IgD-negative memory B cell (primary cell): ENCODE measurements at regions not wholly inside any gene's neighbourhood (a gene's known extent, or its start where the extent isn't known, plus 50 kb on each side); places are given as distances from the start of the nearest gene placed in this dataset.

Experiments
- H3K27ac Mint-ChIP-seq, 3 donors: one replicate each; pipeline ENCODE4 v1.8.0; 2020 to 2022; ENCODE audit warnings: mild to moderate bottlenecking in 3 of 3, mixed read lengths in 3 of 3, moderate library complexity in 1 of 3
- H3K27me3 Mint-ChIP-seq: one replicate; pipeline ENCODE4 v1.8.0; 2021; ENCODE audit warnings: mixed read lengths
- H3K36me3 Mint-ChIP-seq: one replicate; pipeline ENCODE4 v1.8.0; 2020; ENCODE audit warnings: mild to moderate bottlenecking, mixed read lengths
- H3K4me1 Mint-ChIP-seq, 3 donors: one replicate each; pipeline ENCODE4 v1.8.0; 2020 to 2022; ENCODE audit warnings: mixed read lengths in 3 of 3, mild to moderate bottlenecking in 1 of 3
- H3K4me3 Mint-ChIP-seq, 4 donors: one replicate each; pipeline ENCODE4 v1.8.0; 2020 to 2022; ENCODE audit warnings: mild to moderate bottlenecking in 4 of 4, mixed read lengths in 4 of 4, moderate library complexity in 3 of 4
- H3K9me3 Mint-ChIP-seq, 3 donors: one replicate each; pipeline ENCODE4 v1.8.0; 2020 to 2021; ENCODE audit warnings: mixed read lengths in 3 of 3, mild to moderate bottlenecking in 1 of 3

DNA sequence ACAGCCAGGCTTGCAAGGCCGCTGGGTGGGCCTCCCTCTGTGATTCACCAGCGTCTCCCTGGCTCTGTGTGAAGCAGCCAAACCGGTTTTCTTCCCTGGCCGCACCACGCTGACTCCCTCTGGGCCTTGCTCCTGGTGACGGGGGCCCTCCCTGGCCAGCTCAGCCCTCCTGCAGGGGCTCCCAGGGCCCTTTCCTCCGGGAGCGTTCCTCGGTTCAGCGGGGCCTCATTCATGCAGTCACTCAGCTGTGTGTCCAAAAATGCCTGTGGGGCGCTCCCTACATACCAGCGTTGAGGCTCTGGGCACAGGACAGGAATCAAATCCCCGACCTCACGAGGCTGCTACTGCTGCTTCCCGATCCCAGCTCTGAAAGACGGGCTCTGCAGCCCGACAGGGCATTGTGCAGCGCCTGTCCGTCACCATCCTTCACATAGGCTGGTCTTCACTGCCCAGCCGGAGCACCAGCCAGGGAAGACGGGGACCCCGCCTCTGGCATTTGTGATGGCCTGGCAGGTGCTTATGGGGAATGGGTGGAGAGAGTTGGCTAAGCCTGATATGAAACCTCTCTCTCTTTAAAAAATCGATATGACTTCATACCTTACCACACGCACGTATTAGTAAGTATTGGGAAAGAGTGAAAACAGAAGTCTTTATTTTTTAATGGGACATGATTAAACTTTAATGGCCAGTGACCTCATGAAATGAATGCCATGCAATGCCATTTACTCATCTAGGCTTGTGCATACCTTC is 110.0 kb upstream of the SHH start:
- H3K27me3 Mint-ChIP-seq = peaks cover 3% of the 10 kb centered on the region
- no peak overlapping the region for H3K4me3 Mint-ChIP-seq
- peaks cover 1% of the 10 kb centered on the region for H3K36me3 Mint-ChIP-seq
- H3K27ac Mint-ChIP-seq = no peak overlapping the region
- H3K4me1 Mint-ChIP-seq = peaks cover 0 to 3% (median 0%) of the 10 kb centered on the region in 3 donors
- peaks cover 5% of the 10 kb centered on the region in 3 donors for H3K9me3 Mint-ChIP-seq

DNA sequence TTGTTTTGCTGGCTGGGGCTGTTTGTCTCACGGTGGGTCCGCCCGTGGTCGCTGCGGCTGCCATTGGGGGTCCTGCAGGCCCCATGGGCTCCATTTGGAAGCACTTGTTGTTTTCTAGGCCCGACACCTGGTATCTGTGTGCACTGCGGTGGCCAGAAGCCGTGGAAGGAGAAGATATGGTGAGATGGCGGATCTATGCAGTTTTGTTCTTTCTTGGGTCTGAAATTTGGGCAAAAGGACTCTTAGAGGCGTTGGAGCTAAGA is 109.5 kb upstream of the SHH start:
- no peak overlapping the region for H3K4me3 Mint-ChIP-seq
- H3K27me3 Mint-ChIP-seq = no peaks in the 10 kb centered on the region
- H3K27ac Mint-ChIP-seq = no peak overlapping the region
- H3K36me3 Mint-ChIP-seq = peaks cover 3% of the 10 kb centered on the region
- H3K9me3 Mint-ChIP-seq = peaks cover 4 to 5% (median 5%) of the 10 kb centered on the region in 3 donors
- peaks cover 0 to 3% (median 0%) of the 10 kb centered on the region in 3 donors for H3K4me1 Mint-ChIP-seq

DNA sequence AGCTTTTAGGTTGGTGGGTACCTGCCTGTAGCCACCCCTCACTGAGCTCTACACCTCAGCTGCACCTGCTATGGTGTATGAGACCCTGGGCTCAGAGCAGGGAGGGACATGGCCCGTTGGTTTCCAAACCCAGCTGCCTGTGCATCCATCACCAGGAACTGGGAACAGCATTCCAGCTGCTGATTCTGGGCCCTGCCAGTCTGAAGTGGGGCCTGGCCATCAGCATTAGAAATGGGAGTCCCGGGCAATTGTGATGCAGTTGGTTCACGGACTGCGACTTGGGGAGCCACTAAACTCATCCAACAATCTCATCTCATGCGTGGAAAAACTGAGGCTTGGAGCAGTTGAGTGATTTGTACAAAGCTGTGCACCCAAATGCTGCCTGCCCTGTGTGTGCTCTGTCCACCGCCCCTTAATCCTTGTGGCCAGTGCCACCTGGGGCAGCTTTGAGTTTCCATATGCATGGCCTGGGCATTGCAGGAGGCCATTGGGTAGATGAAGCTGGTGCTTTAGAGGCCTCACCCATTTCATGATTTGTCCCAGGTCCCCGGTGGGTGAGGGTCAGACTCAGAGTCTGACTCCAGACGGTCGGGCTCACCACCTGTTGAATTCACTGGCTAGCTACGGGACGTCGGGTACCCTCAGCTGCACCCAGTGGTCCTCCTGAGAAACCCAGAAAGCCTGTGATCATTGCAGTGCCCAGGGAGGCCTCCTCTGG is 109.0 kb upstream of the SHH start:
- peaks cover 3% of the 10 kb centered on the region for H3K36me3 Mint-ChIP-seq
- peaks cover 0 to 3% (median 0%) of the 10 kb centered on the region in 3 donors for H3K4me1 Mint-ChIP-seq
- no peak overlapping the region for H3K27ac Mint-ChIP-seq
- peaks cover 4 to 5% (median 5%) of the 10 kb centered on the region in 3 donors for H3K9me3 Mint-ChIP-seq
- H3K27me3 Mint-ChIP-seq = no peaks in the 10 kb centered on the region
- no peak overlapping the region for H3K4me3 Mint-ChIP-seq

DNA sequence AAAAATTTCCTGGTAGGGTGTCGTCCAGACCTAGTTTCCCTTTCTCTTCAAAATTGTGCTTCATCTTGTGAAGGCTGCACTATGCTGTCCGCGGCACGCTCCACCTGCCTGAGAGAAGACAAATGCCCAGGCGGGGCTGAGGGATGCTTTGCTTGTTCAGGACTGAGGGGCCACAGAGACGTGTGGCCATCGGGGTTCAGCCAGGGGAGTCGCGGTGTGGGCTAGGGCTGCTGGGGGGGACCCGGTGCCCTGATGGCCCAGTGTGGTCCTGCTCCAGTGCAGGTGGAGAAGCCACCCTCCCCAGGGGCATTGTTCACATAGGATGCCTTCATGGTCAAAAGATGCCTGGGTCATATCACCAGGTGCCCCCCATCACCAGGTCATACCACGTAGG is 107.8 kb upstream of the SHH start:
- Mint-ChIP-seq H3K4me3 (no peak overlapping the region), H3K27ac (no peak overlapping the region), H3K36me3 (peaks cover 3% of the 10 kb centered on the region), H3K4me1 (peaks cover 0 to 3% (median 0%) of the 10 kb centered on the region in 3 donors), H3K9me3 (peaks cover 4 to 5% (median 5%) of the 10 kb centered on the region in 3 donors), H3K27me3 (no peaks in the 10 kb centered on the region)

DNA sequence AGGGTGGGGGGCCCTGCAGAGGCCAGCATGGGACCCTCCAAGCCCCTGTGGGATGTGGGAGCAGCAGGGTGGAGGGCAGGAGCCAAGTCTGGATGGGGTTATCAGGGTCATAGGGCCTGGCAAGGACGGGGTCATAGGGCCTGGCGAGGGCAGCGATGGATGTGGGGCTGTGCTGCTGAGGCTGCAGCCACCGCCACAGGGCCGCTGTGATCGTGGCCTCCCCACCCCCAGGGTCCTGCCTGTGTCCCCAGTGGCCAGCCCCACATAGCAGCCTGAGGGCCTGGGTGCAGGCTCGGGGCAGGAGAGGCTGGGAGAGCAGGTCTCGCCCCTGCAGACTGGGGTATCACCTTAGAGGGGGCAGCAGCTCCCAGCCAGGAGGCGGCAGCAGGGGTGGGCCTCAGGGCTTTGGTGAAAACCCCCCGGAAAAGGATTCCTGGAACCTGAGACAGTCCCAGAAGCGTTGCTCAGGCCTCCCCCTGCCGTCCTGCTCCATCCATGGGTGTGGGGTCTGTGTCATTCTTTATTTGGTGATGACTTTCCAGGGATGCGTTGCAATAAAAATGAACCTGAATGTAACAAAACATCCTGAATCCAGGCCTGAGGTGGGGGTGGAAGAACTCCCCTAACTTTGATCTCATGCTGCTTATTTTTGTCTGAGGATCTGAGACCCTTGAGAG is 107.3 kb upstream of the SHH start:
- peaks cover 0 to 3% (median 0%) of the 10 kb centered on the region in 3 donors for H3K4me1 Mint-ChIP-seq
- H3K4me3 Mint-ChIP-seq = no peak overlapping the region
- H3K9me3 Mint-ChIP-seq = peaks cover 4 to 5% (median 5%) of the 10 kb centered on the region in 3 donors
- H3K27me3 Mint-ChIP-seq = no peaks in the 10 kb centered on the region
- peaks cover 3% of the 10 kb centered on the region for H3K36me3 Mint-ChIP-seq
- peak overlapping the region in 1 of 3 donors; percentile 67 for H3K27ac Mint-ChIP-seq

DNA sequence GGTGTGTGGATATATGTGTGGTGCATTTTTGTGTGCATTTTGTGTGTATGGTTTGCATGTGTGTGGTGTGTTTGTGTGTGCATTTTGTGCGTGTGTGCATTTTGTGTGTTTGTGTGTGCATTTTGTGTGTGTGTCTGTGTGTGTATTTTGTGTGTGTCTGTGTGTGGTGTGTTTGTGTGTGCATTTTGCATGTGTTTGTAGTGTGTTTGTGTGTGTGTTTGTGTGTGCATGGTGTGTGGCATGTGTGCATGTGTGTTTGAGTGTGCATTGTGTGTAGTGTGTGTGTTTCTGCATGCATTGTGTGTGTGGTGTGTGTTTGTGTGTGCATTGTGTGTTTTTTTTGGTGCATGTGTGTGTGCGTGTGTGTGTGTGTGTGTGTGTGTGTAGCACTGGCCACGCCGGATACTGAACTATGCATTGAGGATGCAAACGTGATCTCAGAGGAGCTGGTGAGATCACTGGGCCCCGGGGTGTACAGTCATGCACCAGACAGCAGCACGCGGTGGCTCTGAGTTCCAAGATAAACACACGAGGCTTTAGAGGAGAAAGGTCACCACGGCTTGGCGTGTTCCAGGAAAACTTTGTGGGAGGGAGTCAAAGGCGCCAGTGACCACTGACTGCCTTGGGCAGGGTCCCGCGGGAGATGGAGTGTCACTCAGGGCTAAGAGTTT is 106.6 kb upstream of the SHH start:
- Mint-ChIP-seq H3K4me3 (no peak overlapping the region), H3K27me3 (no peaks in the 10 kb centered on the region), H3K36me3 (peaks cover 3% of the 10 kb centered on the region), H3K9me3 (peaks cover 5 to 6% (median 5%) of the 10 kb centered on the region in 3 donors), H3K4me1 (peaks cover 0 to 3% (median 0%) of the 10 kb centered on the region in 3 donors), H3K27ac (peak overlapping the region in 2 of 3 donors; percentile 33 to 67)

DNA sequence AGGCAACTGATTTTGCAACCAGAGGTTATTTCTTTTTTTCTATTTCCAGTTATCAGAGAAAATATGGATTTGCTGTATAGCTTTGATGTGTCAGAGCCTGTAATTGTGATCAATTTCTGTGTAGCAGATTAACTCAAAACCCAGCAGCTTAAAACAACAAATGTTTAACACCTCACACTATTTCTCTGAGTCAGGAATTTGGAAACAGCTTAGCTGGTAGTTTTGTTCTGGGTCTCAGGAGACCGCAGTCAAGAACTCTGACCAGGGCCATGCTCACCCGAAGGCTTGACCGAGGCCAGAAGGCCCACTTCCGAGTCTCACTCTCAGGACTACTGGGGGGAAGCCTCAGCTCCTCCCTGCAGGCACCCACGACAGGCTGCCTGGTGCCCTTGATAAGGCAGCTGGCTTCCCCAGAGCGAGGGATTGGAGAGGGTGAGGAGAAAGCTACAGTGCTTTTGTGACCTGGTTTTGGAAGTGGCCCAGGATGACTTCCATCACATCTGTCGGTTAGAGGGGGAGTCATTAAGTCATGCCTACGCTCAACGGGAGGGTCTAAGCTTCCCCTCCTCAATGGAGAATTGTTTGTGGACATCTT is 105.7 kb upstream of the SHH start:
- no peak overlapping the region for H3K27ac Mint-ChIP-seq
- H3K27me3 Mint-ChIP-seq = no peaks in the 10 kb centered on the region
- no peak overlapping the region for H3K4me3 Mint-ChIP-seq
- peaks cover 3% of the 10 kb centered on the region for H3K36me3 Mint-ChIP-seq
- peaks cover 0 to 3% (median 0%) of the 10 kb centered on the region in 3 donors for H3K4me1 Mint-ChIP-seq
- H3K9me3 Mint-ChIP-seq = peaks cover 6 to 10% (median 8%) of the 10 kb centered on the region in 3 donors

DNA sequence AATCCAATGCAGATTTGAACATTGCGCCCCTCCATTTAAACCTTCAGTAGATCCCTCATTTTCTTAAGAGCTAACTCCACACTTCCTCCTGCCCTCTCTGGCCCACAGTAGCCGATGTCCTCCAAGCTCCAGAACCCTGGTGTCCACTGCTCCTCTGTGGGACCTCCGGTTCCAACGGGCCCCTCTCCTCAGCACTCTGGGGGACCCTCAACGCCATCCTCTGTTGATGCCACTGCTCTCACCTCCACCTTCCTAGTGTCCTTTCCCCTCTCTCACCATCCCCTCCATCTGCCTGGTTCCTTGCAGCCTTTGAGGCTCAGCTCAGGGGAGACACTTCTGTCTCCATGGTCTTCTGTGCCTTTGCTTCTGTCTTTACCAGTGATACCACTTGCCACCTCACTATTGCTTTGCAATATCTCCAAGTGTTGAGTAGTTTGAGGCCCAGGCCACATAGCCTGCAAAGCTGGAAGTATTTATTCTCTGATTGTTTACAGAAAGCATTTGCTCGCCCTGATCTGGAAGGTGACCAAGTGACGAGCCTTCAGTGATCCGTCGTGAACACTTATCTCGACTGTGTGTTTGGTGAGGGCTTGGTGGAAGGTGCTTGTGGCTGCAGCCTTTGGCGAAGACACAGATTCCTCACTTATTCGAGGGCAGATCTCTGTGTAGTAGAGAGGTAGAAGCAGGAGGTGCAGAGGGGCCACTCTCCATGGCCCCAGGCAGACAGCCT is 104.8 kb upstream of the SHH start:
- Mint-ChIP-seq H3K27ac (no peak overlapping the region), H3K9me3 (peaks cover 7 to 15% (median 10%) of the 10 kb centered on the region in 3 donors), H3K27me3 (no peaks in the 10 kb centered on the region), H3K4me1 (peaks cover 0 to 3% (median 0%) of the 10 kb centered on the region in 3 donors), H3K4me3 (no peak overlapping the region), H3K36me3 (peaks cover 5% of the 10 kb centered on the region)

DNA sequence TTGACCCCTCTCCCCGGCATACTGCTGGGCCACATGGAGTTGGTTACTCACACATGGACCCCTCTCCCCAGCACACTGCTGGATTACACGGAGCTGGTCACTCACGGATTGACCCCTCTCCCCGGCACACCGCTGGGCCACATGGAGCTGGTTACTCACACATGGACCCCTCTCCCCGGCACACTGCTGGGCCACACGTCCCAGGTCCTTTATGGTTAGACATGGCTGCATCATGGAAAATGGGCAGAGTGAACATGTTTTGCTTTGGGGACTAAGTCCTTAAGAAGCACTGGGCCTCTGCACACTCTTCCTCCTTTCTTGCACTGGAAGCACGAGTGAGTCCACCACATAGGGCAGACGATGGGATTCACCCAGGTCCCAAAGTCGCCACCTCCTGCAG is 102.1 kb upstream of the SHH start:
- Mint-ChIP-seq H3K9me3 (peaks cover 9 to 18% (median 15%) of the 10 kb centered on the region in 3 donors), H3K27ac (no peak overlapping the region), H3K27me3 (no peaks in the 10 kb centered on the region), H3K36me3 (peaks cover 4% of the 10 kb centered on the region), H3K4me3 (no peak overlapping the region), H3K4me1 (peaks cover 0 to 3% (median 0%) of the 10 kb centered on the region in 3 donors)

DNA sequence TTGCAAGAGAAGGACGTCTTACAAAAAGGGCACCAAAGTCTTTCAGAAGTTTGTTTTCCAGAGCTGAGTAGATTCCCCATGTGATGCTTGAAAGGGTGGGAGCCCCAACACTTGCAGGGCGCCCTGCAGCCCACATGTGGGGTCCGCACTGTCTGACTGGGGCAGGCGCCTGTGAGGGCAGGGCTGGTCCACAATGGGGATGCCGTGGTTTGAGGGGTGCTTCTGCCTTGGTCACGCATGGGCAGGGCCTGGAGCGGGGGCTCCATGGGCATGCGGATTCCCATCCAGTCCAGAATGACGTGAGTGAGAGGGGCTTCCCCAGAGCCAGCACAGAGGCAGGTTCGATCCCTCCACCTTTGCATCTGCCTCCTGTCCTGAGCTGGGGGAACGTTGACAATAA is 101.5 kb upstream of the SHH start:
- peaks cover 4% of the 10 kb centered on the region for H3K36me3 Mint-ChIP-seq
- H3K4me1 Mint-ChIP-seq = peaks cover 0 to 3% (median 0%) of the 10 kb centered on the region in 3 donors
- no peak overlapping the region for H3K4me3 Mint-ChIP-seq
- no peak overlapping the region for H3K27ac Mint-ChIP-seq
- H3K27me3 Mint-ChIP-seq = no peaks in the 10 kb centered on the region
- peaks cover 9 to 18% (median 14%) of the 10 kb centered on the region in 3 donors for H3K9me3 Mint-ChIP-seq

DNA sequence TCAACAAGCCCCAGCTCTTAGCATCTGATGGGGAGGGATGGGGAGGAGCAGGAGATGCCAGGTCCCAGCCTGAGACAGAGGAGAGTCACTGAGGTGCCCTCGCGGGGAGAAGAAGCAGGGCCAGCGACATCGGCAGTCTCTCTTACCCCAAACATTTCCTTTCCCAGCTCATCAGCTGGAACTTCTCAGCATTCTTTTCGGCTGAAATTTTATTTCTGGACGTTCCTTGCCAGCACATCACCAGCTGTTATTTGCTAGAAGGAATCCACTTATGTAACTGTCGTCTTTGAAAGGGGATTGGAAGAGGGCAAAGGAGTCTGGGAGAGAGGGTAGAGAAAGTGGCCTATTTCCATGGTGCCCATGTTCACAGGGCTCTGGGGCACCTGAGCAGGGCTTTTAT is 101.0 kb upstream of the SHH start:
- peaks cover 0 to under 1% (median 0%) of the 10 kb centered on the region in 3 donors for H3K4me1 Mint-ChIP-seq
- no peak overlapping the region for H3K4me3 Mint-ChIP-seq
- H3K27ac Mint-ChIP-seq = no peak overlapping the region
- H3K27me3 Mint-ChIP-seq = no peaks in the 10 kb centered on the region
- H3K9me3 Mint-ChIP-seq = peaks cover 5 to 14% (median 10%) of the 10 kb centered on the region in 3 donors
- peaks cover 4% of the 10 kb centered on the region for H3K36me3 Mint-ChIP-seq

DNA sequence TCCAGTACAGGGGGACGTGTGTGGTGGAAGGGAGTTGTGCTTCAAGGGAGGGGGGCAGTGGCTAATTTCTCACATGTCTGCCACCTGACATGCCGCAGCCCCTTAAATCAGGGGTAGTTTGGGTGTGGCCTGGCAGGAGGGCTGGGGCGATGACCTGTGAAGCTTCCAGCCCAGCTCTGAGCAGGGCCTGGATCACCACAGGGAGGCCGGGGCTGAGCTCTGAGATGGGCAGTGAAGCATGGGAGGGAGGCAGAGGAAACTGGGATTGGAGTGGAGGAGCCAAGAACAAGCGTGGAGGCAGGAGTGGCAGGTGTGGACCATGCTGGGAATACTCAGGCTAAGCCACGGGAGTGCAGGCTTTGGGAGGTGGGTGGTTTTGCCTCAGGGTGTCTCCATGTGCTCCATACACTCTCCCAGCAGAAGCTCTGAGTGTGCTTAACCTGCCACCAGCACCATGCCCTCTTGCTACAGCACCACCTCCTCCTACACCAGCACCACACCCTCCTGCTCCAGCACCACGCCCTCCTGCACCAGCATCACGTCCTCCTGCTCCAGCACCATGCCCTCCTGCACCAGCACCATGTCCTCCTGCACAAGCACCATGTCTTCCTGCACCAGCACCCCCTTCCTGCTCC is 99.3 kb upstream of the SHH start:
- no peak overlapping the region for H3K4me3 Mint-ChIP-seq
- no peak overlapping the region for H3K27ac Mint-ChIP-seq
- no peaks in the 10 kb centered on the region for H3K27me3 Mint-ChIP-seq
- H3K4me1 Mint-ChIP-seq = no peaks in the 10 kb centered on the region
- peaks cover 2% of the 10 kb centered on the region for H3K36me3 Mint-ChIP-seq
- H3K9me3 Mint-ChIP-seq = peaks cover 5 to 18% (median 10%) of the 10 kb centered on the region in 3 donors

DNA sequence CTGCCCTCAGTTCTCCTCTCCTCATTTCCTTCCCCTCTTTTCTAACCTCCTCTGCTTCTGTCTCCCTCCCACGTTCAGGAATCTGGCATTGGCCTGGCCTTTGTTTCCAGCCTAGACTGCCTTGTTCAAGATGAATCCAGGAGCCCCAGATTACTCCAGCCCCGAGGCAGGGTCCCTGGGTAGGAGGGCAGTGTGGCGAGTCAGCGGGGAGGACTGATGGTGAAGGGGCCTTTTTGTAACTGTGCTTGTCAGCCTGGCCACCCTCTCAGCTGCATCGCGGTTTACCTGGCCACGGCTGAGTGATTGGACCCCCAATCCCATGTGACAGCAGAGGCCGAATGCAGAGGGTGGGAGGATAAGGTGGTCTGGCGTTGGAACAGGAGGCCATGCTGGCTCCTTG is 96.1 kb upstream of the SHH start:
- H3K27me3 Mint-ChIP-seq = no peaks in the 10 kb centered on the region
- no peaks in the 10 kb centered on the region for H3K4me1 Mint-ChIP-seq

More for the DNA sequence above, 96.1 kb upstream of the SHH start:
- Mint-ChIP-seq H3K27ac (no peak overlapping the region), H3K4me3 (no peak overlapping the region), H3K9me3 (peaks cover 5 to 24% (median 10%) of the 10 kb centered on the region in 3 donors), H3K36me3 (peaks cover 2% of the 10 kb centered on the region)
